Neural progenitor cell (in vitro differentiated cells): ENCODE measurements at regions not wholly inside any gene's neighbourhood (a gene's known extent, or its start where the extent isn't known, plus 50 kb on each side); places are given as distances from the start of the nearest gene placed in this dataset.

Experiments
- EZH2 ChIP-seq: fragments of 200-600 bp; sonication (generic); IDR thresholded peaks from 2 replicates; pipeline ENCODE4 v1.6.1; 2017; ENCODE audit warnings: antibody characterized with exemption, mild to moderate bottlenecking, moderate library complexity
- EZH2phosphoT487 ChIP-seq: fragments of 200-600 bp; sonication (generic); IDR thresholded peaks from 2 replicates; pipeline ENCODE4 v1.6.1; 2017; ENCODE audit warnings: antibody characterized with exemption
- TF ChIP-seq, protein P1 (sequence below): fragments of 200-600 bp; sonication (generic); IDR thresholded peaks from 2 replicates; pipeline ENCODE4 v1.5.1; 2017; ENCODE audit warnings: antibody characterized with exemption, mild to moderate bottlenecking

DNA sequence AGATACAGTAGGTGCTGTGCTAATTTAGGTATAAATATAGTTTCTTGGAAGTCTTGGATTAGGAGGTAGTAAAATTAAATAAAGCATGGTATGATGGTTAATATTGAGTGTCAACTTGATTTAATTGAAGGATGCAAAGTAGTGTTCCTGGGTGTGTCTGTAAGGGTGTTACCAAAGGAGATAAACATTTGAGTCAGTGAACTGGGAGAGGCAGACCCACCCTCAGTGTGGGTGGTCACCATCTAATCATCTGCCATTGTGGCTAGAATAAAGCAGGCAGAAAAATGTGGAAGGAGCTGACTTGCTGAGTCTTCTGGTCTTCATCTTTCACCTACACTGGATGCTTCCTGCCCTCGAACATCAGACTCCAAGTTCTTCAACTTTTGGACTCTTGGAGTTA is 153.7 kb upstream of the GK2 start:
- TF ChIP-seq, protein P1, sequence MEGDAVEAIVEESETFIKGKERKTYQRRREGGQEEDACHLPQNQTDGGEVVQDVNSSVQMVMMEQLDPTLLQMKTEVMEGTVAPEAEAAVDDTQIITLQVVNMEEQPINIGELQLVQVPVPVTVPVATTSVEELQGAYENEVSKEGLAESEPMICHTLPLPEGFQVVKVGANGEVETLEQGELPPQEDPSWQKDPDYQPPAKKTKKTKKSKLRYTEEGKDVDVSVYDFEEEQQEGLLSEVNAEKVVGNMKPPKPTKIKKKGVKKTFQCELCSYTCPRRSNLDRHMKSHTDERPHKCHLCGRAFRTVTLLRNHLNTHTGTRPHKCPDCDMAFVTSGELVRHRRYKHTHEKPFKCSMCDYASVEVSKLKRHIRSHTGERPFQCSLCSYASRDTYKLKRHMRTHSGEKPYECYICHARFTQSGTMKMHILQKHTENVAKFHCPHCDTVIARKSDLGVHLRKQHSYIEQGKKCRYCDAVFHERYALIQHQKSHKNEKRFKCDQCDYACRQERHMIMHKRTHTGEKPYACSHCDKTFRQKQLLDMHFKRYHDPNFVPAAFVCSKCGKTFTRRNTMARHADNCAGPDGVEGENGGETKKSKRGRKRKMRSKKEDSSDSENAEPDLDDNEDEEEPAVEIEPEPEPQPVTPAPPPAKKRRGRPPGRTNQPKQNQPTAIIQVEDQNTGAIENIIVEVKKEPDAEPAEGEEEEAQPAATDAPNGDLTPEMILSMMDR = no peak
- TF ChIP-seq EZH2 (no peak), EZH2phosphoT487 (no peak)
